ENCODE measurements at regions not wholly inside any gene's neighbourhood (a gene's known extent, or its start where the extent isn't known, plus 50 kb on each side); places are given as distances from the start of the nearest gene placed in this dataset.

DNA sequence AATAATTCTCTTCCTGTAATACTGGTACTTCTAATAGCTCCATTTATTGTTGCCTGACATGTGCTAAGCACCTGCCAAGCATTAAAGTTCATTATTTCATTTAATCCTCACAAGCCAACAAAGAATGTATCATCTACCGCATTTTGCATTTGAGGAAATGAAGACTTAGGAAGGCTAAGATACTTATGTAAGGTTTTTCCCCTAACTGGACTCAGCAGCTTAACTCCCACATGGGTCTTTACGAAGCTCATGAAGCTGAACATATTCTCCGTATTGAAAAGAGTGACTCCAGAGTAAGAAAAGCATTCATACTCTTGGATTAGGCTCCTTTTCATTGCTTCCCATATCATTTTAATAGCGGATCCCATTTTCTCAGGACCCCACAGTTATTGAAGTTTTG lies 155.7 kb upstream of the TMEM72 start:
- H2BK120ac ChIP-seq (ENCODE audit: low read depth, low read length), result no peak overlapping the region
- H3K27me3 ChIP-seq (ENCODE audit: control insufficient read depth in 3 of 3, insufficient read depth in 3 of 3, low read depth in 1 of 3, low read length in 3 of 3), result no peaks in the 10 kb centered on the region
- H2BK5ac ChIP-seq (ENCODE audit: low read length), result no peak overlapping the region
- H2AFZ ChIP-seq (ENCODE audit: low read length), result no peak overlapping the region
- H3K79me1 ChIP-seq (ENCODE audit: low read depth, low read length), result no peaks in the 10 kb centered on the region
- no peak overlapping the region for H3K27ac ChIP-seq (replicated peaks; ENCODE audit: low read length)
- no peaks in the 10 kb centered on the region for H3K9me3 ChIP-seq (replicated peaks in 1 of 2; ENCODE audit: control insufficient read depth in 2 of 2, insufficient read depth in 1 of 2, low read depth in 1 of 2, low read length in 2 of 2)
- no peak overlapping the region for H3K4me2 ChIP-seq (ENCODE audit: insufficient read depth, low read length, poor library complexity, severe bottlenecking)
- no peak overlapping the region for H3K18ac ChIP-seq (ENCODE audit: low read length)
- no peak overlapping the region for H4K91ac ChIP-seq (ENCODE audit: low read depth, low read length, poor library complexity)
- H3K23ac ChIP-seq (ENCODE audit: low read depth, low read length, poor library complexity), result no peak overlapping the region
- H2BK15ac ChIP-seq (ENCODE audit: low read length), result no peak overlapping the region
- H3K36me3 ChIP-seq (replicated peaks in 1 of 2; ENCODE audit: control insufficient read depth in 2 of 2, insufficient read depth in 2 of 2, low read length in 2 of 2), result no peaks in the 10 kb centered on the region
- H3K14ac ChIP-seq (ENCODE audit: low read length), result no peak overlapping the region
- H3K9ac ChIP-seq (ENCODE audit: low read depth, low read length, poor library complexity), result no peak overlapping the region
- no peak overlapping the region for H3K4me3 ChIP-seq (ENCODE audit: low read length in 2 of 2)
- WGBS, 2 donors (ENCODE audit: extremely low coverage in 2 of 2, insufficient read length in 2 of 2, insufficient replicate concordance in 1 of 2), result no CpG with 5 or more reads among the region's 4 CpGs
- no peak for DNase-seq (ENCODE audit: low spot score)
- H3K4me1 ChIP-seq (ENCODE audit: control insufficient read depth in 2 of 2, insufficient read depth in 1 of 2, low read depth in 1 of 2, low read length in 2 of 2), result no peaks in the 10 kb centered on the region
- H4K8ac ChIP-seq (ENCODE audit: low read depth, low read length), result no peak overlapping the region
- H2BK12ac ChIP-seq (ENCODE audit: low read length), result no peak overlapping the region
- H3K4ac ChIP-seq (ENCODE audit: low read length), result no peak overlapping the region
- H2AK5ac ChIP-seq (ENCODE audit: low read depth, low read length), result no peak overlapping the region

- Histone ChIP-seq H2AK5ac (ENCODE audit: low read depth, low read length) (no peak overlapping the region), H2BK15ac (ENCODE audit: low read length) (no peak overlapping the region), H3K36me3 (replicated peaks in 1 of 2; ENCODE audit: control insufficient read depth in 2 of 2, insufficient read depth in 2 of 2, low read length in 2 of 2) (no peaks in the 10 kb centered on the region), H2BK5ac (ENCODE audit: low read length) (no peak overlapping the region), H2AFZ (ENCODE audit: low read length) (no peak overlapping the region), H3K23ac (ENCODE audit: low read depth, low read length, poor library complexity) (peak overlapping the region; percentile 52), H3K14ac (ENCODE audit: low read length) (no peak overlapping the region), H3K79me1 (ENCODE audit: low read depth, low read length) (no peaks in the 10 kb centered on the region), H2BK120ac (ENCODE audit: low read depth, low read length) (no peak overlapping the region), H3K27me3 (ENCODE audit: control insufficient read depth in 3 of 3, insufficient read depth in 3 of 3, low read depth in 1 of 3, low read length in 3 of 3) (no peaks in the 10 kb centered on the region), H3K9me3 (replicated peaks in 1 of 2; ENCODE audit: control insufficient read depth in 2 of 2, insufficient read depth in 1 of 2, low read depth in 1 of 2, low read length in 2 of 2) (no peaks in the 10 kb centered on the region), H3K4ac (ENCODE audit: low read length) (no peak overlapping the region), H4K91ac (ENCODE audit: low read depth, low read length, poor library complexity) (no peak overlapping the region), H3K4me3 (ENCODE audit: low read length in 2 of 2) (no peak overlapping the region), H3K4me1 (ENCODE audit: control insufficient read depth in 2 of 2, insufficient read depth in 1 of 2, low read depth in 1 of 2, low read length in 2 of 2) (no peaks in the 10 kb centered on the region), H3K27ac (replicated peaks; ENCODE audit: low read length) (no peak overlapping the region), H4K8ac (ENCODE audit: low read depth, low read length) (no peak overlapping the region), H3K18ac (ENCODE audit: low read length) (no peak overlapping the region), H3K9ac (ENCODE audit: low read depth, low read length, poor library complexity) (no peak overlapping the region), H2BK12ac (ENCODE audit: low read length) (no peak overlapping the region), H3K4me2 (ENCODE audit: insufficient read depth, low read length, poor library complexity, severe bottlenecking) (no peak overlapping the region)
- no peak for DNase-seq (ENCODE audit: low spot score)
- no CpG with 5 or more reads among the region's 6 CpGs for WGBS, 2 donors (ENCODE audit: extremely low coverage in 2 of 2, insufficient read length in 2 of 2, insufficient replicate concordance in 1 of 2)
These were observed 154.9 kb upstream of the TMEM72 start for GRCh38 chr10:44756216-44756615.

DNA sequence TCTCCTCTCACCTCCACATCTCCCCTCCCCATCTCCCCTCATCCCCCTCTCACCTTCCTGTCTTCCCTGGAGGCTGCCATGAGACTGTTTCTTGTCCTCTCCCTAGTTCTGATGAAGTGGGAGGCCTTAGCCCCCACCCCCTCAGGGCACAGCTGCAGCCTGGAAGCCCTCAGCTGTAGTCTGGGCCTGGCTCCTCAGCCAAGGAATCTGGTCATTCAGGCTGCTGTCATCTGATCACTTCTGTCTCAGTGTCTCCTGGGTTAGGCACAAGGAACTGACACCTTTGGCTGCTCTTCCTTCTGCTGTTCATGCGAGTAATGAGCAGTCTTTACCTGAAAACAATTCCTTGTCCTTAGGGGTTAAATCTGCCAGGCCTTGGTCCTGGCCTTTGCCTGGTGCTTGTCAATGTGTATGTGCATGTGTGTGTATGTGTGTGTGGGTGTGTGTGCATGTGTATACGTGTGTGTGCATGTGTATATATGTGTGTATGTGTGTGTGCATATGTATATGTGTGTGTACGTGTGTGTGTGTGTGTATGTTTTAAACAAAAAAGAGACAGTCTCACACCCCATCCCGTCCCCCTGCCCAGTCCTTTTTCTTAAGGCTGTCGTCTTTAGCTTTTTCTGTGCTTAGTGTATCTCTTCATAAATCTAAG lies 153.5 kb upstream of the TMEM72 start:
- Histone ChIP-seq H2BK12ac (ENCODE audit: low read length) (no peak overlapping the region), H2BK5ac (ENCODE audit: low read length) (no peak overlapping the region), H3K4ac (ENCODE audit: low read length) (no peak overlapping the region), H3K9me3 (replicated peaks in 1 of 2; ENCODE audit: control insufficient read depth in 2 of 2, insufficient read depth in 1 of 2, low read depth in 1 of 2, low read length in 2 of 2) (no peaks in the 10 kb centered on the region), H4K91ac (ENCODE audit: low read depth, low read length, poor library complexity) (no peak overlapping the region), H2AFZ (ENCODE audit: low read length) (no peak overlapping the region), H3K79me1 (ENCODE audit: low read depth, low read length) (no peaks in the 10 kb centered on the region), H3K4me2 (ENCODE audit: insufficient read depth, low read length, poor library complexity, severe bottlenecking) (no peak overlapping the region), H3K27me3 (ENCODE audit: control insufficient read depth in 3 of 3, insufficient read depth in 3 of 3, low read depth in 1 of 3, low read length in 3 of 3) (no peaks in the 10 kb centered on the region), H3K9ac (ENCODE audit: low read depth, low read length, poor library complexity) (no peak overlapping the region), H2AK5ac (ENCODE audit: low read depth, low read length) (no peak overlapping the region), H3K18ac (ENCODE audit: low read length) (peak overlapping the region; percentile 33), H3K27ac (replicated peaks; ENCODE audit: low read length) (no peak overlapping the region), H3K23ac (ENCODE audit: low read depth, low read length, poor library complexity) (no peak overlapping the region), H2BK120ac (ENCODE audit: low read depth, low read length) (no peak overlapping the region), H3K14ac (ENCODE audit: low read length) (no peak overlapping the region), H3K4me1 (ENCODE audit: control insufficient read depth in 2 of 2, insufficient read depth in 1 of 2, low read depth in 1 of 2, low read length in 2 of 2) (no peaks in the 10 kb centered on the region), H3K4me3 (ENCODE audit: low read length in 2 of 2) (no peak overlapping the region), H4K8ac (ENCODE audit: low read depth, low read length) (no peak overlapping the region), H3K36me3 (replicated peaks in 1 of 2; ENCODE audit: control insufficient read depth in 2 of 2, insufficient read depth in 2 of 2, low read length in 2 of 2) (no peaks in the 10 kb centered on the region), H2BK15ac (ENCODE audit: low read length) (no peak overlapping the region)
- no CpG with 5 or more reads among the region's 5 CpGs for WGBS, 2 donors (ENCODE audit: extremely low coverage in 2 of 2, insufficient read length in 2 of 2, insufficient replicate concordance in 1 of 2)
- no peak for DNase-seq (ENCODE audit: low spot score)

GRCh38 chr10:44759122-44759521 lies 152.0 kb upstream of the TMEM72 start:
- Histone ChIP-seq H3K9ac (ENCODE audit: low read depth, low read length, poor library complexity) (no peak overlapping the region), H3K4me2 (ENCODE audit: insufficient read depth, low read length, poor library complexity, severe bottlenecking) (no peak overlapping the region), H3K18ac (ENCODE audit: low read length) (no peak overlapping the region), H4K8ac (ENCODE audit: low read depth, low read length) (no peak overlapping the region), H2BK12ac (ENCODE audit: low read length) (no peak overlapping the region), H3K4ac (ENCODE audit: low read length) (no peak overlapping the region), H3K27ac (replicated peaks; ENCODE audit: low read length) (no peak overlapping the region), H3K14ac (ENCODE audit: low read length) (no peak overlapping the region), H3K36me3 (replicated peaks in 1 of 2; ENCODE audit: control insufficient read depth in 2 of 2, insufficient read depth in 2 of 2, low read length in 2 of 2) (no peaks in the 10 kb centered on the region), H3K4me3 (ENCODE audit: low read length in 2 of 2) (no peak overlapping the region), H2BK5ac (ENCODE audit: low read length) (no peak overlapping the region), H2BK15ac (ENCODE audit: low read length) (no peak overlapping the region), H3K27me3 (ENCODE audit: control insufficient read depth in 3 of 3, insufficient read depth in 3 of 3, low read depth in 1 of 3, low read length in 3 of 3) (no peaks in the 10 kb centered on the region), H3K79me1 (ENCODE audit: low read depth, low read length) (no peaks in the 10 kb centered on the region), H2BK120ac (ENCODE audit: low read depth, low read length) (no peak overlapping the region), H4K91ac (ENCODE audit: low read depth, low read length, poor library complexity) (no peak overlapping the region), H2AK5ac (ENCODE audit: low read depth, low read length) (no peak overlapping the region), H2AFZ (ENCODE audit: low read length) (no peak overlapping the region), H3K23ac (ENCODE audit: low read depth, low read length, poor library complexity) (no peak overlapping the region), H3K9me3 (replicated peaks in 1 of 2; ENCODE audit: control insufficient read depth in 2 of 2, insufficient read depth in 1 of 2, low read depth in 1 of 2, low read length in 2 of 2) (no peaks in the 10 kb centered on the region), H3K4me1 (ENCODE audit: control insufficient read depth in 2 of 2, insufficient read depth in 1 of 2, low read depth in 1 of 2, low read length in 2 of 2) (no peaks in the 10 kb centered on the region)
- no peak for DNase-seq (ENCODE audit: low spot score)
- no CpG with 5 or more reads among the region's 5 CpGs for WGBS, 2 donors (ENCODE audit: extremely low coverage in 2 of 2, insufficient read length in 2 of 2, insufficient replicate concordance in 1 of 2)

Measured in neuronal stem cell (in vitro differentiated cells).